HG02981 (cell line): ENCODE measurements at regions not wholly inside any gene's neighbourhood (a gene's known extent, or its start where the extent isn't known, plus 50 kb on each side); places are given as distances from the start of the nearest gene placed in this dataset.
"Not testable (repeated sequence)": the region's sequence is repeated elsewhere in the genome, so short reads cannot be mapped to it uniquely, and the experiment has no call there.

Experiments used
- ATAC-seq: cut with Tn5 transposase; IDR thresholded peaks from one replicate; pipeline ENCODE4 v1.9.1; 2021; ENCODE audit warnings: mild to moderate bottlenecking, moderate library complexity; ENCODE audit not compliant: unreplicated experiment

- not testable (repeated sequence) for ATAC-seq
Measured at GRCh38 chr13:73160371-73161031, 101.7 kb downstream of the KLF5 start.

GRCh38 chr13:73158851-73159250, 100.0 kb downstream of the KLF5 start:
- no peak for ATAC-seq

- ATAC-seq = no peak
Measured at GRCh38 chr13:73157031-73157430, 98.2 kb downstream of the KLF5 start.

GRCh38 chr13:73146707-73147106, 87.9 kb downstream of the KLF5 start:
- ATAC-seq = no peak

- ATAC-seq = no peak
Measured at GRCh38 chr13:73142071-73142470, 83.3 kb downstream of the KLF5 start.

- ATAC-seq = no peak
Measured at GRCh38 chr13:73141292-73141771, 82.5 kb downstream of the KLF5 start.

- ATAC-seq = no peak
Measured at GRCh38 chr13:73140801-73141200, 82.0 kb downstream of the KLF5 start.

- ATAC-seq = no peak
Measured at GRCh38 chr13:73138638-73139491, 80.1 kb downstream of the KLF5 start.

GRCh38 chr13:73138276-73138637, 79.5 kb downstream of the KLF5 start:
- no peak for ATAC-seq

GRCh38 chr13:73136776-73137175, 78.0 kb downstream of the KLF5 start:
- ATAC-seq = no peak

GRCh38 chr13:73133531-73133930, 74.7 kb downstream of the KLF5 start:
- no peak for ATAC-seq

GRCh38 chr13:73131247-73131646, 72.4 kb downstream of the KLF5 start:
- ATAC-seq = no peak

GRCh38 chr13:73129023-73129422, 70.2 kb downstream of the KLF5 start:
- ATAC-seq = no peak
